NCI-H146 treated with DMSO at 0.1 percent for 48 hours (cell line): ENCODE measurements at regions not wholly inside any gene's neighbourhood (a gene's known extent, or its start where the extent isn't known, plus 50 kb on each side); places are given as distances from the start of the nearest gene placed in this dataset.
"Not testable (repeated sequence)": the region's sequence is repeated elsewhere in the genome, so short reads cannot be mapped to it uniquely, and the experiment has no call there.

Experiments
- DNase-seq: peaks from one replicate; lab custom pipeline; 2025; ENCODE audit not compliant: unreplicated experiment; lab: John Stamatoyannopoulos, UW

- no peak for DNase-seq
Observed at GRCh38 chr4:45283352-45283751, 557.0 kb upstream of the GNPDA2 start.

GRCh38 chr4:45280121-45280520 lies 553.8 kb upstream of the GNPDA2 start:
- DNase-seq, result no peak

GRCh38 chr4:45275862-45276261 lies 549.5 kb upstream of the GNPDA2 start:
- DNase-seq, result no peak

GRCh38 chr4:45248106-45248505 lies 521.8 kb upstream of the GNPDA2 start:
- DNase-seq, result not testable (repeated sequence)

- no peak for DNase-seq
Observed at GRCh38 chr4:45241976-45242375, 515.6 kb upstream of the GNPDA2 start.

- DNase-seq, result no peak
Observed at GRCh38 chr4:45229206-45229605, 502.9 kb upstream of the GNPDA2 start.

- DNase-seq, result no peak
Observed at GRCh38 chr4:45215976-45216542, 489.7 kb upstream of the GNPDA2 start.

GRCh38 chr4:45208476-45208875 lies 482.1 kb upstream of the GNPDA2 start:
- not testable (repeated sequence) for DNase-seq

GRCh38 chr4:45207864-45208331 lies 481.5 kb upstream of the GNPDA2 start:
- not testable (repeated sequence) for DNase-seq

- DNase-seq, result not testable (repeated sequence)
Observed at GRCh38 chr4:45207241-45207863, 481.0 kb upstream of the GNPDA2 start.

GRCh38 chr4:45199736-45200135 lies 473.4 kb upstream of the GNPDA2 start:
- no peak for DNase-seq

GRCh38 chr4:45188501-45188900 lies 462.1 kb upstream of the GNPDA2 start:
- DNase-seq, result no peak

GRCh38 chr4:45186249-45186648 lies 459.9 kb upstream of the GNPDA2 start:
- DNase-seq, result no peak

GRCh38 chr4:45183905-45184304 lies 457.5 kb upstream of the GNPDA2 start:
- no peak for DNase-seq

- no peak for DNase-seq
Observed at GRCh38 chr4:45172636-45173035, 446.3 kb upstream of the GNPDA2 start.

GRCh38 chr4:45160951-45161350 lies 434.6 kb upstream of the GNPDA2 start:
- DNase-seq, result no peak

- DNase-seq, result no peak
Observed at GRCh38 chr4:45155081-45155777, 428.9 kb upstream of the GNPDA2 start.

GRCh38 chr4:45147866-45148265 lies 421.5 kb upstream of the GNPDA2 start:
- DNase-seq, result no peak

- DNase-seq, result no peak
Observed at GRCh38 chr4:45131020-45131419, 404.7 kb upstream of the GNPDA2 start.

GRCh38 chr4:45122406-45122805 lies 396.1 kb upstream of the GNPDA2 start:
- DNase-seq, result no peak

- no peak for DNase-seq
Observed at GRCh38 chr4:45121426-45121975, 395.1 kb upstream of the GNPDA2 start.

- DNase-seq, result no peak
Observed at GRCh38 chr4:45120163-45120562, 393.8 kb upstream of the GNPDA2 start.
